ENCODE measurements at regions not wholly inside any gene's neighbourhood (a gene's known extent, or its start where the extent isn't known, plus 50 kb on each side); places are given as distances from the start of the nearest gene placed in this dataset.

- DNase-seq (ENCODE audit: extremely low spot score), result no peak
- no peak for TF ChIP-seq PKNOX1 (IDR thresholded peaks at IDR 0.05)
- TF ChIP-seq CTBP1 (IDR thresholded peaks at IDR 0.05; ENCODE audit: borderline replicate concordance), result peak; percentile 30; the same call in 1 of the 2 replicates
- POLR2A ChIA-PET, result no interaction called here
- CTCF ChIA-PET, result no interaction called here
Observed at GRCh38 chr1:221394011-221394544, 347.8 kb downstream of the DUSP10 start.

GRCh38 chr1:221396526-221396925 is 345.4 kb downstream of the DUSP10 start:
- DNase-seq (ENCODE audit: extremely low spot score), result no peak
- POLR2A ChIA-PET, result no interaction called here
- TF ChIP-seq BHLHE40 (IDR thresholded peaks at IDR 0.05; ENCODE audit: borderline replicate concordance) (no peak), ELF4 (IDR thresholded peaks at IDR 0.05) (no peak), ZNF384 (IDR thresholded peaks at IDR 0.05) (no peak), ARNT (IDR thresholded peaks at IDR 0.05) (no peak), FOXK2 (IDR thresholded peaks at IDR 0.05) (no peak), HDGF (IDR thresholded peaks at IDR 0.05; ENCODE audit: borderline replicate concordance) (no peak), FOXM1 (IDR thresholded peaks at IDR 0.05; ENCODE audit: borderline replicate concordance) (no peak), SP1 (IDR thresholded peaks at IDR 0.05) (no peak), FOXA1 (IDR thresholded peaks at IDR 0.05) (no peak), PKNOX1 (IDR thresholded peaks at IDR 0.05) (no peak), TARDBP (IDR thresholded peaks at IDR 0.05) (no peak), LEF1 (IDR thresholded peaks at IDR 0.05; ENCODE audit: borderline replicate concordance) (no peak), SUZ12 (IDR thresholded peaks at IDR 0.05) (no peak), CTBP1 (IDR thresholded peaks at IDR 0.05; ENCODE audit: borderline replicate concordance) (no peak), NFRKB (IDR thresholded peaks at IDR 0.05) (no peak), L3MBTL2 (conservative IDR thresholded peaks at IDR 0.05) (no peak)
- CTCF ChIA-PET, result no interaction called here

GRCh38 chr1:221397141-221397540 is 344.7 kb downstream of the DUSP10 start:
- DNase-seq (ENCODE audit: extremely low spot score), result no peak
- ChIA-PET POLR2A (no interaction called here), CTCF (no interaction called here)
- TF ChIP-seq TARDBP (IDR thresholded peaks at IDR 0.05) (no peak), FOXK2 (IDR thresholded peaks at IDR 0.05) (no peak), FOXA1 (IDR thresholded peaks at IDR 0.05) (no peak), PKNOX1 (IDR thresholded peaks at IDR 0.05) (no peak), ELF4 (IDR thresholded peaks at IDR 0.05) (no peak), SP1 (IDR thresholded peaks at IDR 0.05) (no peak), HDGF (IDR thresholded peaks at IDR 0.05; ENCODE audit: borderline replicate concordance) (no peak)

GRCh38 chr1:221397606-221398005 is 344.3 kb downstream of the DUSP10 start:
- POLR2A ChIA-PET, result no interaction called here
- CTCF ChIA-PET, result no interaction called here
- TF ChIP-seq ELF4 (IDR thresholded peaks at IDR 0.05) (no peak), FOXM1 (IDR thresholded peaks at IDR 0.05; ENCODE audit: borderline replicate concordance) (no peak), FOXA1 (IDR thresholded peaks at IDR 0.05) (no peak), PKNOX1 (IDR thresholded peaks at IDR 0.05) (no peak), SP1 (IDR thresholded peaks at IDR 0.05) (no peak), HDGF (IDR thresholded peaks at IDR 0.05; ENCODE audit: borderline replicate concordance) (no peak), SUZ12 (IDR thresholded peaks at IDR 0.05) (no peak), FOXK2 (IDR thresholded peaks at IDR 0.05) (no peak), BHLHE40 (IDR thresholded peaks at IDR 0.05; ENCODE audit: borderline replicate concordance) (no peak), NFRKB (IDR thresholded peaks at IDR 0.05) (no peak), ARNT (IDR thresholded peaks at IDR 0.05) (no peak), LEF1 (IDR thresholded peaks at IDR 0.05; ENCODE audit: borderline replicate concordance) (no peak), CTBP1 (IDR thresholded peaks at IDR 0.05; ENCODE audit: borderline replicate concordance) (no peak), TARDBP (IDR thresholded peaks at IDR 0.05) (no peak), L3MBTL2 (conservative IDR thresholded peaks at IDR 0.05) (no peak), ZNF384 (IDR thresholded peaks at IDR 0.05) (no peak)
- no peak for DNase-seq (ENCODE audit: extremely low spot score)

GRCh38 chr1:221405146-221405545 is 336.7 kb downstream of the DUSP10 start:
- TF ChIP-seq ELF4 (IDR thresholded peaks at IDR 0.05) (no peak), BHLHE40 (IDR thresholded peaks at IDR 0.05; ENCODE audit: borderline replicate concordance) (no peak), HDGF (IDR thresholded peaks at IDR 0.05; ENCODE audit: borderline replicate concordance) (no peak), FOXM1 (IDR thresholded peaks at IDR 0.05; ENCODE audit: borderline replicate concordance) (no peak), CTBP1 (IDR thresholded peaks at IDR 0.05; ENCODE audit: borderline replicate concordance) (no peak), FOXK2 (IDR thresholded peaks at IDR 0.05) (no peak), ZNF384 (IDR thresholded peaks at IDR 0.05) (no peak), ARNT (IDR thresholded peaks at IDR 0.05) (no peak), TARDBP (IDR thresholded peaks at IDR 0.05) (no peak), L3MBTL2 (conservative IDR thresholded peaks at IDR 0.05) (no peak), NFRKB (IDR thresholded peaks at IDR 0.05) (no peak), LEF1 (IDR thresholded peaks at IDR 0.05; ENCODE audit: borderline replicate concordance) (no peak), PKNOX1 (IDR thresholded peaks at IDR 0.05) (no peak), SP1 (IDR thresholded peaks at IDR 0.05) (no peak), SUZ12 (IDR thresholded peaks at IDR 0.05) (no peak), FOXA1 (IDR thresholded peaks at IDR 0.05) (no peak)
- POLR2A ChIA-PET, result no interaction called here
- CTCF ChIA-PET, result no interaction called here
- DNase-seq (ENCODE audit: extremely low spot score), result no peak

Measured in HEK293T (cell line).